Left ventricle myocardium superior (tissue), 1 donor: ENCODE measurements at regions not wholly inside any gene's neighbourhood (a gene's known extent, or its start where the extent isn't known, plus 50 kb on each side); places are given as distances from the start of the nearest gene placed in this dataset.
"Not testable (repeated sequence)": the region's sequence is repeated elsewhere in the genome, so short reads cannot be mapped to it uniquely, and the experiment has no call there.

ENCODE experiments used
- ATAC-seq: fragments of 200-7000 bp; cut with Tn5 transposase; one replicate; pipeline ENCODE4 v1.9.1; 2020; ENCODE audit warnings: mild to moderate bottlenecking, moderate library complexity
- DNase-seq: peaks from one replicate; pipeline ENCODE4 v3.0.0-alpha.2; 2020
- intact Hi-C: fragments of 100-400 bp; cut with micrococcal nuclease; formaldehyde crosslinking; loops from one replicate; pipeline ENCODE4 v1.11.0; 2022
- donor health status: DM: no; HTN: yes; CAD: no; lungs with severe emphysema.

DNA sequence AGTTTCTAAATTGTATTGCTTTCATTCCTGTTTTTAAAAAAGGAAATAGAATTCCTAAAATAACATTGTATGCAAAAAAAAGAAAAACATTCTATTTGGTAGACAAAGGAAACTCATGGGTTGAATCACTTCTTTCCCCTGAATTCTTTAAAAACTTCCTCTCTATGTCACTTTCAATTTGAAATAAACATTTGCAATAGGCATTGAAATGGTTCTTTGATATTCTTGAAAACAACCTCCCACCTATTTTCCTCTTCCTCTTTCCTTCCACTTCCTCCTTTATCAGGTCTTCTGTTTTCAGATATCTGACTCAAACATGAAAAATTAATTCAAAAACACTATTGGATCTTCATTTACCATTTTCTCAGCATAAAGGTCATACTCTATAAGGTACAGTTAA, 442.0 kb upstream of the MEF2C start:
- intact Hi-C loops = no loop called here
- no peak for ATAC-seq
- DNase-seq = no peak

DNA sequence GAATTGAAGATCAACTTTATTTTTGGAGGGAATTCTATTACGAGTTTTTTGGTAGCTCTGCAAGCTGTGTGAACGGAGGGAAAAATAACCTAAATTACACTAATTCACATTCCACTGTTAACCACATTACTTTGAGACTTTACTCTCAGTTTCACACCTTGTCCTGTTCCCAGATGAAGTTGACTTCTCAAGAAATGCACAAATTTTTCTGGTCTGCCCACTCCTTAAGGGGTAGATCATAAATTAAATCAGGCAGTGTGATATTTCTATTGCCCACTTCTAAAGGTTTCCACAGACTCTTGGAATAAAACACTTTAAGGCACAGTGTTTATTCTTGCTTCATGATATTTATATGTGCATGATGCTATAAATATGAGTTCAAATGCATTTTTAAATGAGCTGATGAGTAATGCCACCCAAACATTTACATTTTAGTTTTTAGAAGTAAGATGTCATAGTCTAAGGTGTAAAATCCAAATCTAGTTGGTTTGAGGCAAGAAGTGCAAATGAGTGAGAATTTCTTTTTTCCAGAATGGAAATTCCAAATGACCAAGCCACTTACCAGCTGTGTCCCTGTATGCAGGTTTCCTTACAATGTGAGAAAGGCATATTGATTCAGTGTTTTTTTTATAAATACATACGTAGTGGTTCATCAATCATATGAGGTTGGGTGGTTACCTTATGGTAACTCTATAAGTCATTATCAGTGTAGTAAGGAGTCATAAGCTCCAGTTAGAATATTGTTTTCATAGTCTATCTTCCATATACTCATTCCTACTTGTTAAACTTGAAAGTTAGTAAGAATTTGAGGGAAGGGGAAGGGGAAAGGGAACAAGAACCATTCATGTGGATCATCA, 437.7 kb upstream of the MEF2C start:
- no peak for ATAC-seq
- no peak for DNase-seq
- intact Hi-C loops = no loop called here

DNA sequence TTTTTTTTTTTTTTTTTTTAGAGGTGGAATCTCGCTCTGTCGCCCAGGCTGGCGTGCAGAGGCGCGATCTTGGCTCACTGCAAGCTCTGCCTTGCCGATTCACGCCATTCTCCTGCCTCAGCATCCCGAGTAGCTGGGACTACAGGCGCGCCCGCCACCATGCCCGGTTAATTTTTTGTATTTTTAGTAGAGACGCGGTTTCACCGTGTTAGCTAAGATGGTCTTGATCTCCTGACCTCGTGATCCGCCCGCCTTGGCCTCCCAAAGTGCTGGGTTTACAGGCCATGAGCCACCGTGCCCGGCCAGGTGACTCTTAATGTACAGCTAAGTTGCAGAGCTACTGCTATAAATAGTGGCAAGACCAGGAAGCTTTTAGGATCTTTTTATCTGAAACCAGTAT, 434.9 kb upstream of the MEF2C start:
- not testable (repeated sequence) for DNase-seq

DNA sequence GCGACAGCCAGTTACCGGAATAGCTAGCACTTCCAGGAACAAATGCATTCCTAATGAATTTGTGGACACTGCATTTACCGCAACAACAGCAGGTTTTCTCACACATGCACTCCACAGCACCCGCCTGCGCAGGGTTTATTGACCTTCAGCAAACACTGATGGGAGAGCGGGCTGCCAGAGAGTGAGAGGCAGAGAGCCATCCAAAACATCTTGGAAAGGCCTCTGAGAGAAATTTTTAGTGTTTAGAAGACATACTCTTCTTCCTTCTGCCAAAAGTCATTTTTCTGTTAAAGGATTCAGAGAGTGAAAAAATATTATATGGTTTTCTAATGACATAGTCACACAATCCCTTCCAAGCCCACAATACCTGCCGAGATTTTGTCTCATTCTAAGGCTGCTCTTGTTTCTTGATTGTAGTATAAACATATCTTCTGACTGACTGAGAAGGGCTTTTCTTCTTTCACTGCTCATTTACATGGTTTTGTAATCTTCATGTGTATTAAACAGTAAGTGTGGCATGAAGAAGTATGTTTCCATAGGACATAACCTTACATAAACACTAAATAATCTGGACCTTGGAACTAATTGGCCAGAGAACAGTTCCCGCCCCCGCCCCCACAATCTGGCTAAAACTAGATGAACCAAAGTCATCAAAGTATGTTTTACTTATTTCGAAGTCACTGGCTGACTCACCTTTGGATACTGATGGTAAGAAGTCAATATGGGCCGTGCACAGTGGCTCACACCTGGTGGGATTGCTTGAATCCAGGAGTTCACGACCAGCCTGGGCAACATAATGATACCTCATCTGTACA, 432.5 kb upstream of the MEF2C start:
- ATAC-seq (no peak), DNase-seq (no peak)
- intact Hi-C loops = no loop called here

More for the DNA sequence above, 434.9 kb upstream of the MEF2C start:
- intact Hi-C loops, ATAC-seq: not testable (repeated sequence)

DNA sequence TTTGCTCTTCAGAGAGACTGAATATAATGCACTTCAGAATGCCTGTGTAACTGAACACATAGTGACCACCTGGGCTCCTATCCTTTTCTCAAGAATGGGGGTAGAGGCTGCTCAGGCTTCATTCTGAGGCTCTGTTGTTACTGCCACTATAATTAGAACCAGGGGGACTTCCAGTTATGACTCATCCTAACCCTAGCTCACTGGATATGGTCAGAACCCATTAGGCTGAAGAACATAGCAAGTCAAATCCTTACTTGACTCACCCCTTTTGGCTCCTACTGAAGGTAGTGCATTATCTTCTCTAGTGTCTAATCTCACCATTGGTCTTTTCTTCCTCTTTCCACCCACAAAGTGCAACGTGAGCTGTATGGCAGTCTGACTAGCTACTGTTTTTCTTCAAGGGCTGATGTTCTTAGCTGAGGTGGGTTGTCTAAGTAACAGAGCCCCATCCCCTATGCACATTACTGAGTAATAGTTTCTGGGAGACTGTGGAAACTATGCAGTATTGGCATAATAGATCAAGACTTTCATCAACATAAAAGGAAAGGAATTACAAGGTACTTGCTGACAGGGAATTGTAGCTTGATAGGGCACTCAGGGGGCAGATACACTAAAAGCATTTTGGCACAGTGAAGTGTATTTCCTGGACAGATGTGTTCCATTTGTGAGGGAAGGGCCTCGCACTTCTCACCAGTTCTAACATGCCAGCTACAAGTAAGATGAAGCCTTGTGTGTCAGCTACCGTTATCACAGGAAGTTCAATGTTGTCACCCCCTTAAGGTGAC, 431.0 kb upstream of the MEF2C start:
- intact Hi-C loops = no loop called here
- no peak for DNase-seq
- no peak for ATAC-seq

DNA sequence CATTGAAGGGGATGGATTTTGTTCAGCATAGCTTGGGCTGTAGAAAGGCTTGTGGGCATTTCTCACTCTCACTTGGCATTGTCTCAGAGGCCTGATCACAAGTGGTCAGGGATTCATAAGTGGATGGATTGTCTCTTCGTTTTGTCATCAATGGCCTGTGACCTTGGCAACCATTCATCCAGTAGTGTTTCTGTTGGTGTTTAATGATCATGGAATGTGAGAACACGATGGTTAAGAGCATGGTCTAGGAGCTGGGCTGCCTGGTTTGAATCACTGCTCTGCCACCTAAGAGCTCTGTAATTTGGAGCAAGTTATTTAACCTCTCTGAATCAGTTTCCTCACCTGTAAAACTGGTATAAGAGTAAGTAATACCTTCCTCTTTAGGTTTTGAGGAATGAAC, 430.1 kb upstream of the MEF2C start:
- intact Hi-C loops = no loop called here
- ATAC-seq (no peak), DNase-seq (no peak)

DNA sequence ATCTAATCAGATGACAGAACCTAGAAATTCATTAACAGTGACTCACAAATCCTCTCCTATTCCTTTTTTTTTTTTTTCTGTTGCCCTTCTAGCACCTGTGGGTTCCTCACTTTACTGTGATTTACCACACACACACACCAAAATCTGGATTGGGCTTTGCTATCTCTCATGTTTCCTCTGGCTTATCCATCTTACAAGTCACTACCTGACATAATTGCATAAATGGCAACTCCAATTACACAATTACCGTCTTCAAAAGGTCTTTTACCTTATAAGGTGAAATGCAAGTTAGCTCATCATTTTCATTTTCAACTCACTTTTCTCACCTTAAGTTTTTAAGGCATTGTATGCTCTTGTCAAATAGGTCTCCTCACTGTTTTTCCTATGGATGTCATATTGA, 426.3 kb upstream of the MEF2C start:
- ATAC-seq (no peak), DNase-seq (no peak)
- intact Hi-C loops = no loop called here

DNA sequence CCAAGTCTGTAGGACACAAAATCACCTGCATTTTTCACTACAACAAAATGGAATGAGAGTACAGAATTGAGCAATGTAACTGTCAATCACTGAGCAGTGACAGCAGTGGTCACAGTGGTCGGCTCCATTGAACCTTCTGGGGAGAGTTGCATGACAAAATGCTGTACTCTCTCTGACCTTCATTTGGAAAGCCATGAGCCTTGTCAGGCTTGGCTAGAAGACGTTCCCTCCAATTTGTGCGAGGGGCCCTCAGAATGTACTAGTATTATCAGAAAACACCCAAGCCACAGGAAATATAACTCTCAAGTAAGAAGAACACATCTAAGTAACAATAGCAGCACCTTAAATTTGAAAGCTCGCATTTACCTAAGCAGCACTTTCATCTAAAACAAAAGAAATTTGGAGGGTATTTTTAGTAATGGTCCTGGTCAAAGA, 425.6 kb upstream of the MEF2C start:
- no peak for ATAC-seq
- DNase-seq = peak; percentile 20
- intact Hi-C loops = no loop called here

DNA sequence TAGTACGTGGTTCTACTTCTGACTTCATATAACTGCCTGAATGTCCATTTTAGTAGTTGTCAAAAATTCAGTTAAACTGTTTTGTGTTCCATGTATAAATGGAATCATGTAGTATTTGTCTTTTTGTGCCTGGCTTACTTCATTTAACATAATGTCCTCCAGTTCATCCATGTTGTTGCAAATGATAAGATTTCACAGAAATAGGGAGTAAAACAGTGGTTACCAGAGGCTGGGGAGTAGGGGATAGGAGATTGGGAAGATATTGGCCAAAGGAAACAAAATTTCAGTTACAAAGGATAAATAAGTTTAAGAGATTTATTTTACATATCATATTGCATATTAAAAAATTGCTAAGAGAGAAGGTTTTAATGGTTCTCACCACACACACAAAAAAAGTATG, 425.0 kb upstream of the MEF2C start:
- DNase-seq (no peak), ATAC-seq (no peak)
- intact Hi-C loops = no loop called here

DNA sequence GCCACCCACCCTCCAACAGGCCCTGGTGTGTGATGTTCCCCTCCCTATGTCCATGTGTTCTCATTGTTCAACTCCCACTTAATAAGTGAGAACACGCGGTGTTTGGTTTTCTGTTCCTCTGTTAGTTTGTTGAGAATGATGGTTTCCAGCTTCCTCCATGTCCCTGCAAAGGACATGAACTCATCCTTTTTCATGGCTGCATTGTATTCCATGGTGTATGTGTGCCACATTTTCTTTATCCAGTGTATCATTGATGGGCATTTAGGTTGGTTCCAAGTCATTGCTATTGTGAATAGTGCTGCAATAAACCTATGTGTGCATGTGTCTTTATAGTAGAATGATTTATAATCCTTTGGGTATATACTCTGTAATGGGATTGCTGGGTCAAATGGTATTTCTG, 424.2 kb upstream of the MEF2C start:
- DNase-seq, ATAC-seq, intact Hi-C loops: not testable (repeated sequence)

DNA sequence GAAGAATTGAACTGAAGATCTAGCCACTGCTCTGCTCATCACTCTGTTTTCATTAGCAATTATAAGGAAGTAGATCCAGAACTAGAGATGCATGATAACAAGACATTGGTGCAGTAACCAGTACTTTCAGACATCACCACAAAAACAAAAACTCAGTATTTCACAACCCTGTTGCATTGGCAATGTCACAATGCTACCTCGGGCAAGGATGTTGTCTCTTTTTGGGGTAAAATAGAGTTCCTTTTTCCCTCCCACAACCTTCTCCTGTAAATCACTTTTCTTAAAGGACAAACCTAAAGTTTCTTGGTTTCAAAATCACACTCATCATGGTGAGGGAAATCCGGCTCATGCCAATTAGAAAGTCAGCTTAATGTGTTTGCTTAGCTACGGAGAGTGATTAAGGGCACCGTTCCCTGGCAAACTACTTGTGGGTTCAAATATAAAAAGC, 420.1 kb upstream of the MEF2C start:
- ATAC-seq = no peak
- intact Hi-C loops = no loop called here
- no peak for DNase-seq

DNA sequence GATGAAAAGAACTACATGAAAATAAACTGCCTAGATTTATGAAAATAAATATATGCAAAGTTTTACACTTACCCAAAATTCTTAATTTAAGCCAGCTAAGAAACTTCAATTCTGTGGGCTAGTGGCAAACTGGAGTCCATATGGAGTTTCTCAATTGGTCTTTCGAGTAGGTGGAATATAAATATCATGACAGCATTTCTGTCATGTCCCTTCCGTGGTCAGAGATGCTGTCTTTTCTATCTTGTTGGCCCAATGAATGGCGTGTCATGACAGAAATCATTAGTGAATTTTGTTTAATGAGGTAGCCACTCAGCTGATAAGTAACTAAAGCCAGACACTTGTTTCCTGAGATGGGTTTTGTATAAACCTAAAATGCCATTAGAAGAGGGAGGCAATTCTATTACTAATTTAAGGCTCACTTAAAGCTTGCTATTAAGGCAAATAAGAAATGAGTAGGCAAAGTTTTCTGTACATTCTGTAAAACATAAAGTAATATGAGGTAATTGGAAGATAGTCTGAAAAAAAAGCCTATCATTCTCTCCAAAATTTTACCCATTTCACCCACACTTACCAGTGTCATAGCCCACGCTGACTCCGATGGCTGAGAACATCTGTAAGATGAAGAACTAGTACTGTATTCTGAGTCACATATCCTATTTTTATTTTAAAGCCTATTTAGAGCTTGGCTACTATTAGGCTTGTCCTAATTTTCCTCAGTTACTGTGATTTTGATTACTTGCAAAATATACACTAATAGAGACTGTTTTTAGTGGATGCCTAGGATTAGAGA, 419.3 kb upstream of the MEF2C start:
- intact Hi-C loops = no loop called here
- DNase-seq (no peak), ATAC-seq (no peak)

DNA sequence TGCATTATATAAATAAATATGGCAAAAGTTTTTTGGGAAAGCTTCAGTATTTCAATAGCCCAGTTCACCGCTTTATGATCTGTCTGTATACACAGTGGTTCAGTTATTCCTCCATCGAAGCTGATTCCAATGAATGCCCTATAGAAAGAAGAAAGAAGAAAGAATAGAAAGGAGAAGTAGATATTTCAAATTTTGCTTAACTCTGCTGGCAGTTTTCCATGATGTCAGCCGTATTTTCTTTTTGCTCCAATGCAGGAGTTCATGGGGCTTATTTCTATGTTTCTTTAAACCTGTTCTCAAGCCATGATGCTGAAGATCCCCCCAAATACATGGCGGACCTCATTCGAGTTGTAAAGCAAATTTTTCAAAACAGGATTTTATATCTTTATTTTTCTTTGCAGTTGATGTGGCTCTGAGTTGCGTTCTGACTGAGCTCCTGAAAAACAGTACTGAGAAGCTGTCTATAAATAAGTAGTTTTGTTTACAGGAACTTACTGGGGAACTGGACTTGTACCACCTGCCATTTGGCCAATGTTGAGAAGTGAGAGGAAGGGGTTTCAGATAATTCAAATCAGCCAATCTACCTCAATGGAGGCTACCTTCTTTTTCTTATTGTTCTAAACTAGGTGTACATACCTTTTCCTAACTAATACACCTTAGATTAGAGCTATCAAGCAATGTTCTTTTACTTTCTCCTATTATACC, 418.5 kb upstream of the MEF2C start:
- ATAC-seq (no peak), DNase-seq (no peak)
- intact Hi-C loops = no loop called here

DNA sequence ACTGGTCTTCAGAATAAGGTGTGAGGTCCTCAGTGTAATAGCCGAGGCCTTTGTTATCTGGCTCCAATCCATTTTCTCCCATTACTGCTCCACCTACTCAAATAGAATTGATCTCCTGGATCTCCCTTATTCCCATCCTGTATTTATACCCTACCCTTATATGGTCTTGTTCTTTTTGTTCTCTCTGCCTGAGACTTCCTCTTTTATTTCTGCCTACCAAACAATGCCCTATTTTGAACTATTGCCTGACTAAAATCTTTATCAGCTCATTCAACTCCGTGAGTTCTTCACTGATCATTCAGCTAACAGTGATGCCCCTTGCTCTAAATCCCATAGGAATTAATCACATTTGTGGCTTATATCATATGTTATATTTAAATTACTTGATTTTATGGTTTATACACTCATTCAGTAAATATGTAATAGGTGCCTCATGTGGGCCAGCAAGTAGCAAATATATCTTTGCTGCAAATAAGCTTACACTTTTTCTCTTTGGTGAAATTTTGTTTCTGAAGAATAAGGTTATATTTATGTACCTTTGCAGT, 417.5 kb upstream of the MEF2C start:
- no peak for ATAC-seq
- intact Hi-C loops = no loop called here
- DNase-seq = no peak

DNA sequence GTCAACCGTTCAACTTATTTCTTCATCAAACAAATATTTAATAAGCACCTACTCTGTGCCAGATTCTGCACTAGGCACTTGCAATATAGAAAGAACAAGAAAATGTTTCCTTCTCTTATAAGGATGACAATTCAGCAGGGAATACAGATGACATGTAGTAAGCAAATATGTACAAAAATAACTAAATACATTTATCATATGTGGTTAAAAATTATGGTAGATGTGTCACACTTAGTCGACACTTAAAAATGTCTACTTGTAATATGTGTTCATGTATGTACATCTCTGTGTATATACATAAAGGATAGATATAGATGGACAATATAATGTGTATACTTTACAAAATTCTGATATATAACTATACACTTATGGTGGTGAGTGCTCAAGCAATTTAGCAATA, 417.0 kb upstream of the MEF2C start:
- ATAC-seq (no peak), DNase-seq (no peak)
- intact Hi-C loops = no loop called here

DNA sequence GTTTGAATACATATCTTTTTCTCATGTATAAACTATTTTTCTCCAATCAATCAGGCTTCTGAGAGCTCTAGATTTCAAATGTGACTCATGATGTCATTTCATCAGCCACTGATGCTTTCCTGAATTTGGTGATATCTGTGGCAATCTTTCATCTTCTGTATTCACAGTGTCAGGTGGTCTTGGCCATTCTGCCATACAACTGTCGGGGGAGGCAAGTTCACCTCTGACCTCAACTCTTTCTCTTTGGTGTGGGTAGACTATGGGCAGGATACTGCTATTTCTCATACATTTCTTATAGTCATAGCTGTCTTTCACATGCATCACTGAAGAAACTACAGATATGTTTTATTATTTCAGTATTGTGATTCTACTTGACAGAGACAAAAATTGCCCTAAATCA, 414.1 kb upstream of the MEF2C start:
- DNase-seq = no peak
- ATAC-seq = no peak
- intact Hi-C loops = no loop called here

DNA sequence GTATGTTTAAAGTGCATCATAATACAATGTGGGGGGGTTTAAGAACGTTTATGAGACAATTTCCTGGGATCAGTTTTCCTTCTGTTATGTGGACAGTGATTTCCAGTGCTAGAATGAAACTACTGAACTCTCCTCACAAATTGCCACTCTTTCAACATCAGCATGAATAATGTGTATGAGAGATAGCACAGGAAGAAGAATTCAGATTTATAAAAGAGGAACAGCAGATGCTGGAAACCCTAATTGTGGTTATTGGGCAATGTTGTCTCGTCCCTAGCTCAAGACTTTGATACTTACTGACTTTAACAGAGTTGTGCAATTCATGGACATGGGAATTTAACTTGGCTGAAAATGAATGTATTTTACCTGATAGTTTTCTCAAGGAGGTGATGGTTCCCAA, 410.8 kb upstream of the MEF2C start:
- DNase-seq (no peak), ATAC-seq (peak; percentile 37)
- intact Hi-C loops = no loop called here

DNA sequence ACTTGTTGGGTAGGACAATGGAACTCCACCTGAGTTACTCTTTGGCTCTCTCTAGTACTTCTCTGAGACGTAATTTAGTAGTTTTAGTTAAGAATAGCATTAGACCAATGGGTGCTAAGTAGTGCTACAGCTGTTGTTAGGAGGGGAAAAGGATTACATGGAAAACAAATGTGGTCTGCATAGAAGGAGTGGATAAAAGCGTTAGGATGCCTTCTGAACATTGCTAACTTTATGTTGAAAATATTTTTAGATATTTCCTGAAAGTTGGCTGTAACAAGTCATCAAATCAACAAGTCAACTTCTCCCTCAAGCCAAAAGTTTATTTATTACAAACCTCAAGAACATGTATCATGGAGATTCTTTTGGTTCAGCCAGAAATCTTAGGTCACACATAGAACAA, 409.5 kb upstream of the MEF2C start:
- ATAC-seq = no peak
- DNase-seq = no peak
- intact Hi-C loops = no loop called here
